NB4 (cell line): ENCODE measurements at regions not wholly inside any gene's neighbourhood (a gene's known extent, or its start where the extent isn't known, plus 50 kb on each side); places are given as distances from the start of the nearest gene placed in this dataset.

ENCODE experiments used
- POLR2A ChIP-seq: IDR thresholded peaks from 2 replicates; pipeline ENCODE4 v1.6.1; 2011; ENCODE audit warnings: mild to moderate bottlenecking; ENCODE audit not compliant: insufficient read length; ENCODE audit errors: extremely low read depth
- TF ChIP-seq, protein P1 (sequence below): IDR thresholded peaks from one replicate; pipeline ENCODE4 v1.5.1; 2012; ENCODE audit warnings: low read depth, low read length
- TF ChIP-seq, protein P2 (sequence below): IDR thresholded peaks from 2 replicates; pipeline ENCODE4 v1.6.1; 2011; ENCODE audit warnings: low read depth, low read length

DNA sequence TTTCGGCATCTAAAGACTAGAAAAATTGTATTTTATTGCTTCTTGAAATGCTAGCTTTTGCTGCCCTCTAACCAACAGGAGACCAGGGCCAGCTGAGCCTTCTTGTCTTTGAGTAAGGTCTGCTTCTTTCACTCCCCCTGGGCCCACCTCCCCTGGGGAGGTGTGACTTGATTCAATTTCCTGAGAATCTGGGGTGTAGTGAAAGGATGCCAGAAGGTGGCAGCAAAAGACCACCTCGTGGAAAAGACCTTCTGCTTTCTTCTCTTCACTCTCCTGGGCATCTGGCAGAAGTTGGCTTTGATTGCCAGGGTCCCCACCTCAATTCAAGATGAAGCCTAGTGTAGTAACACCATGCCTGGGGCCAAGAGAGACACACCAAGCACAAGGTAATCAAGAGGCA is 96.5 kb upstream of the MAOA start:
- TF ChIP-seq POLR2A: no peak
- TF ChIP-seq, protein P1, sequence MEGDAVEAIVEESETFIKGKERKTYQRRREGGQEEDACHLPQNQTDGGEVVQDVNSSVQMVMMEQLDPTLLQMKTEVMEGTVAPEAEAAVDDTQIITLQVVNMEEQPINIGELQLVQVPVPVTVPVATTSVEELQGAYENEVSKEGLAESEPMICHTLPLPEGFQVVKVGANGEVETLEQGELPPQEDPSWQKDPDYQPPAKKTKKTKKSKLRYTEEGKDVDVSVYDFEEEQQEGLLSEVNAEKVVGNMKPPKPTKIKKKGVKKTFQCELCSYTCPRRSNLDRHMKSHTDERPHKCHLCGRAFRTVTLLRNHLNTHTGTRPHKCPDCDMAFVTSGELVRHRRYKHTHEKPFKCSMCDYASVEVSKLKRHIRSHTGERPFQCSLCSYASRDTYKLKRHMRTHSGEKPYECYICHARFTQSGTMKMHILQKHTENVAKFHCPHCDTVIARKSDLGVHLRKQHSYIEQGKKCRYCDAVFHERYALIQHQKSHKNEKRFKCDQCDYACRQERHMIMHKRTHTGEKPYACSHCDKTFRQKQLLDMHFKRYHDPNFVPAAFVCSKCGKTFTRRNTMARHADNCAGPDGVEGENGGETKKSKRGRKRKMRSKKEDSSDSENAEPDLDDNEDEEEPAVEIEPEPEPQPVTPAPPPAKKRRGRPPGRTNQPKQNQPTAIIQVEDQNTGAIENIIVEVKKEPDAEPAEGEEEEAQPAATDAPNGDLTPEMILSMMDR: peak; percentile 37
- TF ChIP-seq, protein P2, sequence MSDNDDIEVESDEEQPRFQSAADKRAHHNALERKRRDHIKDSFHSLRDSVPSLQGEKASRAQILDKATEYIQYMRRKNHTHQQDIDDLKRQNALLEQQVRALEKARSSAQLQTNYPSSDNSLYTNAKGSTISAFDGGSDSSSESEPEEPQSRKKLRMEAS: no peak
